GM12873 (cell line): ENCODE measurements at regions not wholly inside any gene's neighbourhood (a gene's known extent, or its start where the extent isn't known, plus 50 kb on each side); places are given as distances from the start of the nearest gene placed in this dataset.
A peak's percentile ranks its signal among the peaks of the same experiment; 100 is the strongest.

ENCODE experiments used
- TF ChIP-seq, protein P1 (sequence below): IDR thresholded peaks from 2 replicates; pipeline ENCODE4 v1.5.1; 2012; ENCODE audit warnings: low read depth, mild to moderate bottlenecking, moderate library complexity, low read length, control low read depth; ENCODE audit not compliant: insufficient read depth; ENCODE audit errors: missing control alignments

DNA sequence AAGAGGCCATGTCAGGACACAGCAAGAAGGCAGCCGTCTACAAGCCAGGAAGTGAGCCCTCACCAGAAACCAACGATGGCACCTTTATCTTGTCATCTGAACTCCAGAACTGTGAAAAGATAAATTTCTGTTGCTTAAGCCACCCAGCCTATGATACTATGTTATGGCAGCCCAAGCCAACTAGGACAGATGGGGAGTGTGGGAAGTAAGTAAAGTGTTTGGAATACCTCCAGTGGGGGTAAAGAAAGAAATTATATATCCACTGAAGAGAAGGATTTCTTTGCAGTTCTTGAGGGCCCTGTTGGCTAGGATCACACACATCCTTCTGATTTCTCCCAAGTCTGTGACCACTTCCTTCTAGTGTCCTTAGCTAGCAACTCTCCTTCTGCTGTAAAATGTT, 384.4 kb downstream of the TNS3 start:
- TF ChIP-seq, protein P1, sequence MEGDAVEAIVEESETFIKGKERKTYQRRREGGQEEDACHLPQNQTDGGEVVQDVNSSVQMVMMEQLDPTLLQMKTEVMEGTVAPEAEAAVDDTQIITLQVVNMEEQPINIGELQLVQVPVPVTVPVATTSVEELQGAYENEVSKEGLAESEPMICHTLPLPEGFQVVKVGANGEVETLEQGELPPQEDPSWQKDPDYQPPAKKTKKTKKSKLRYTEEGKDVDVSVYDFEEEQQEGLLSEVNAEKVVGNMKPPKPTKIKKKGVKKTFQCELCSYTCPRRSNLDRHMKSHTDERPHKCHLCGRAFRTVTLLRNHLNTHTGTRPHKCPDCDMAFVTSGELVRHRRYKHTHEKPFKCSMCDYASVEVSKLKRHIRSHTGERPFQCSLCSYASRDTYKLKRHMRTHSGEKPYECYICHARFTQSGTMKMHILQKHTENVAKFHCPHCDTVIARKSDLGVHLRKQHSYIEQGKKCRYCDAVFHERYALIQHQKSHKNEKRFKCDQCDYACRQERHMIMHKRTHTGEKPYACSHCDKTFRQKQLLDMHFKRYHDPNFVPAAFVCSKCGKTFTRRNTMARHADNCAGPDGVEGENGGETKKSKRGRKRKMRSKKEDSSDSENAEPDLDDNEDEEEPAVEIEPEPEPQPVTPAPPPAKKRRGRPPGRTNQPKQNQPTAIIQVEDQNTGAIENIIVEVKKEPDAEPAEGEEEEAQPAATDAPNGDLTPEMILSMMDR = no peak

- TF ChIP-seq, protein P1 = no peak
Observed at GRCh38 chr7:47196737-47197136, 385.2 kb downstream of the TNS3 start.

- TF ChIP-seq, protein P1 = no peak
Observed at GRCh38 chr7:47196106-47196645, 385.7 kb downstream of the TNS3 start.

DNA sequence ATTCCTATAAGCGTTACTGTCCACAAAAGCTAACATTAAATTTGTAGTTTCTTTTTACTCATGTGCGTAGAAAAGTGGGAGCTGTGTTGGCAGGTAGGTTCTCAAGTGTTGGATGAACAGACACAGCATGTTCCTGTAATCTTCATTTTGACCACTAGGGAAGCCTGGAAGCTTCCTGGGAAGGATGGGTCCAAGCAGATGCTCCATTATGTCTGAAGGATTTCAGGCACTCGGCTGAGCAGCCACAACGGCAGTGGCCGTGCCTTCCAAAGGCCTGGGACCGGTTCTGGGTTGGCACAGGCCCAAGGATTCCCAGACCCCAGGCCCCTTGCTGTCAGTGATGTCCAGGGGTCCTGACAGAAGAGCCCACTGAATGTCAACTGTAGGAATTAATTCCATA, 386.3 kb downstream of the TNS3 start:
- TF ChIP-seq, protein P1 = peak; percentile 50

- TF ChIP-seq, protein P1 = no peak
Observed at GRCh38 chr7:47194516-47195057, 387.3 kb downstream of the TNS3 start.

DNA sequence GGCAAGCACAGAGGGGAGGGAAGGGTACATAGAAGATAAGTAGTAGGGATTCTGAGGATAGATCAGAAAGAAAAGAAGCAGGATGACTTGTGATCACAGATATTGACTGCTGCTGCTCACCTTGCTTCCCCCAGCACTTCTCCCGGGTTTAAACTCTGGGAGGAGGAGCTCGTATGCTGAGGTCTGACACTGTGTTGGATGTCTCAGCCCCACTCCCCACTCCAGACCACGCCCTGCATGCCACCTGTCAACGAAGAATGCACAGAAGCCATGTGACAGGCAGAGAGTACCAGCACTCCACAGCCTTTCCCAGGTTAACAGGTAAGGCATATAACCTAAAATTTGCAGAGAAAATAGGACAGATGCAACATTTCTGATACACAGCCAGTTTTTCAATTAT, 388.9 kb downstream of the TNS3 start:
- TF ChIP-seq, protein P1 = no peak

DNA sequence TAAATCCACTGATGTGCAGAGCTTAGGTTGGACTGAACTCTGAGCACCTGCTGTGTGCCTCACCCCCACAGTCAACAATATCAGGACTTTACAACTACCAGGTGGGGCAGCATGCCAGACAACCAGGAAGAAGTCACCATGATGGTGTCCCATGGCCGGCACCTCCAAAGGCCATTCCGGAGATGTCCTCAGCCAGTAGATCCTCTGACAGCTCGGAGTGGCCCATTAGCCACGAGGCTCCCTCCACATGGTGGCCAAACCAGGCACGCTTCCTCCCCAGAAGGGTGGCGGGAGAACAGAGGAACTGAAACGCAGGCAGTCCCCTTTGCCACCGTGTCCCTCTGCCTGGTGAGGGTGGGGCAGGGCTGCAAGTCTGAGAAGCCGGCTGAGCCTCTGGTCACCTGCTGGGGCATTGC, 390.0 kb downstream of the TNS3 start:
- TF ChIP-seq, protein P1 = no peak

DNA sequence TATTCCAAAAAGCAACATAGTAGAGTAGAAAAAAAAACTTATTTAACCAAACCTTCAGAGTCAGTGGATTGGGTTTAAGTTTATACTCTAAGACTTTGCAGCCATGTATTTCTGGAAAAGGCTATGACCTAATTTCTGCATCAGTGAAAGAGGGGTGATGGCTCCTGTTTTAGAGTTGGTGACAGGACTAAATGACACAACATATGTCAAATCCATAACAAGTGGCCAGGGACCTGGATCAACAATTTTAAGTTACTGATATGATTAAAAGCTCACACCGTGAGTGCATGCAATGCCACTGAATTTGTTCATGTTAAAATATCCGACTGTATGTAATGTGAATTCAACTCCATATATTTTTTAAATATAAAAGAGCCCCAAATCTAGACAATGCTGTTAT, 390.6 kb downstream of the TNS3 start:
- TF ChIP-seq, protein P1 = no peak
